Gastroesophageal sphincter (tissue), 4 donors: ENCODE measurements at regions not wholly inside any gene's neighbourhood (a gene's known extent, or its start where the extent isn't known, plus 50 kb on each side); places are given as distances from the start of the nearest gene placed in this dataset.
A peak's percentile ranks its signal among the peaks of the same experiment; 100 is the strongest.

ENCODE experiments used
- ATAC-seq: fragments of 150-250 bp; one replicate; pipeline ENCODE4 v1.9.1; 2016; ENCODE audit warnings: mild to moderate bottlenecking, moderate library complexity
- H3K27ac ChIP-seq, 4 donors: fragments of 200-600 bp; sonication (generic) in 3 of 4; 1 replicate in 3 of 4; 2 replicates in 1 of 4; pipeline ENCODE4 v1.5.1; 2016 to 2019
- H3K27me3 ChIP-seq: fragments of 200-600 bp; sonication (generic); one replicate; pipeline ENCODE4 v1.5.1; 2019
- H3K36me3 ChIP-seq, 2 donors: fragments of 200-600 bp; sonication (generic); one replicate each; pipeline ENCODE4 v1.5.1; 2019; ENCODE audit warnings: control low read depth in 1 of 2
- H3K4me1 ChIP-seq, 3 donors: fragments of 200-600 bp; sonication (generic); 1 replicate in 2 of 3; 2 replicates in 1 of 3; pipeline ENCODE4 v1.5.1; 2016 to 2019; ENCODE audit warnings: control low read depth in 2 of 3
- H3K4me3 ChIP-seq, 2 donors: fragments of 200-600 bp; sonication (generic); one replicate each; pipeline ENCODE4 v1.5.1; 2019; ENCODE audit warnings: mild to moderate bottlenecking in 1 of 2, moderate library complexity in 1 of 2
- H3K9me3 ChIP-seq, 3 donors: fragments of 200-600 bp; sonication (generic); one replicate each; pipeline ENCODE4 v1.5.1; 2017 to 2019; ENCODE audit warnings: control low read depth in 2 of 3
- EP300 ChIP-seq: sonication (generic); formaldehyde crosslinking; IDR thresholded peaks from one replicate; pipeline ENCODE4 v1.6.1; 2017; ENCODE audit warnings: antibody characterized with exemption, mild to moderate bottlenecking
- POLR2A ChIP-seq, 2 donors: fragments of 450-650 bp; IDR thresholded peaks; one replicate each; pipeline ENCODE4 v1.6.1; 2017; ENCODE audit warnings: antibody characterized with exemption in 2 of 2, mild to moderate bottlenecking in 2 of 2, moderate library complexity in 1 of 2
- POLR2AphosphoS5 ChIP-seq: sonication (generic); formaldehyde crosslinking; IDR thresholded peaks from one replicate; pipeline ENCODE4 v1.6.1; 2017; ENCODE audit warnings: antibody characterized with exemption
- WGBS, 2 donors: methylation state at CpG; one replicate each; pipeline ENCODE4 v1.1.5; 2018; ENCODE audit warnings: low coverage in 1 of 2; 5-methylcytosine and 5-hydroxymethylcytosine counted together
- TF ChIP-seq, protein P1 (sequence below), 4 experiments: fragments of 200-600 bp in 2 of 4; fragments of 450-650 bp in 2 of 4; sonication (generic) in 1 of 4; IDR thresholded peaks; one replicate each; pipeline ENCODE4 v1.5.1; 2017 to 2019; ENCODE audit warnings: antibody characterized with exemption in 4 of 4, mild to moderate bottlenecking in 2 of 4, moderate library complexity in 2 of 4

DNA sequence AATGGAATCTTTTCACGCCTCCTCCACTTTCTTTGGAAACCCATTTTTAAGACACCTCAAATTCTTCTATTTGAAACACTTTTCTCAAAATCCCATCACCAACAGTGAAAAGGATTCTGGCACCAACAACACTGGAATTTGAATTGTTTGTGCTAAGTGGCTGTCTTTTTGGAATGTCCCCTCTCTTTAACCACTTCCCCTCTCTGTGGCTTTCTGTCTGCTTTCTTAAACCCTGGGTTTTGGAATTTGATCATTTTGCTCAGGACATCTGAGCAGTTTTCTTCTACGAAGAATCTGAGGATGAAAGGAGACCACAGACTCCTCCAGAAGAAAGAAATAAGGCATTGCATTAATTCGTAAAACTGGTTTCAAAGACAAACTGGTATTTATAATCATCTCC is 89.0 kb downstream of the MXRA5 start:
- Histone ChIP-seq H3K27me3 (no peaks in the 10 kb centered on the region), H3K4me3 (no peak overlapping the region), H3K27ac (no peak overlapping the region), H3K9me3 (no peaks in the 10 kb centered on the region), H3K4me1 (no peaks in the 10 kb centered on the region), H3K36me3 (no peaks in the 10 kb centered on the region)
- no peak for ATAC-seq
- 90 to 93% methylated on average over 2 to 3 of the region's 3 CpGs for WGBS, 2 donors
- TF ChIP-seq, protein P1, sequence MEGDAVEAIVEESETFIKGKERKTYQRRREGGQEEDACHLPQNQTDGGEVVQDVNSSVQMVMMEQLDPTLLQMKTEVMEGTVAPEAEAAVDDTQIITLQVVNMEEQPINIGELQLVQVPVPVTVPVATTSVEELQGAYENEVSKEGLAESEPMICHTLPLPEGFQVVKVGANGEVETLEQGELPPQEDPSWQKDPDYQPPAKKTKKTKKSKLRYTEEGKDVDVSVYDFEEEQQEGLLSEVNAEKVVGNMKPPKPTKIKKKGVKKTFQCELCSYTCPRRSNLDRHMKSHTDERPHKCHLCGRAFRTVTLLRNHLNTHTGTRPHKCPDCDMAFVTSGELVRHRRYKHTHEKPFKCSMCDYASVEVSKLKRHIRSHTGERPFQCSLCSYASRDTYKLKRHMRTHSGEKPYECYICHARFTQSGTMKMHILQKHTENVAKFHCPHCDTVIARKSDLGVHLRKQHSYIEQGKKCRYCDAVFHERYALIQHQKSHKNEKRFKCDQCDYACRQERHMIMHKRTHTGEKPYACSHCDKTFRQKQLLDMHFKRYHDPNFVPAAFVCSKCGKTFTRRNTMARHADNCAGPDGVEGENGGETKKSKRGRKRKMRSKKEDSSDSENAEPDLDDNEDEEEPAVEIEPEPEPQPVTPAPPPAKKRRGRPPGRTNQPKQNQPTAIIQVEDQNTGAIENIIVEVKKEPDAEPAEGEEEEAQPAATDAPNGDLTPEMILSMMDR (IDR thresholded peaks at IDR 0.05): no peak
- TF ChIP-seq POLR2A (IDR thresholded peaks at IDR 0.05) (no peak), POLR2AphosphoS5 (no peak), EP300 (no peak)

DNA sequence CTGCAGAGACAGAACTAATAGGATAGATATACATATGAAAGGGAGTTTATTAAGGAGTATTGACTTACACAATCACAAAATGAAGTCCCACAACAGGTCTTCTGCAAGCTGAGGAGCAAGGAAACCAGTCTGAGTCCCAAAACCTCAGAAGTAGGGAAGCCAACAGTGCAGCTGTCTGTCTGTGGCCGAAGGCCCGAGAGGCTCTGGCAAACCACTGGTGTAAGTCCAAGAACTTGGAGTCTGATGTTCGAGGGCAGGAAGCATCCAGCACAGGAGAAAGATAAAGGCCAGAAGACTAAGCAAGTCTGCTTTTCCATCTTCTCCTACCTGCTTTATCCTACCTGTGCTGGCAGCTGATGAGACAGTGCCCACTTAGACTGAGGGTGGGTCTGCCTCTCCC is 89.6 kb downstream of the MXRA5 start:
- Histone ChIP-seq H3K4me3 (no peak overlapping the region), H3K27ac (no peak overlapping the region), H3K9me3 (no peaks in the 10 kb centered on the region), H3K4me1 (no peaks in the 10 kb centered on the region), H3K36me3 (no peaks in the 10 kb centered on the region), H3K27me3 (no peaks in the 10 kb centered on the region)
- WGBS, 2 donors: no CpG with 5 or more reads among the region's 3 CpGs
- ATAC-seq: no peak
- TF ChIP-seq EP300 (no peak), POLR2A (IDR thresholded peaks at IDR 0.05) (no peak), POLR2AphosphoS5 (no peak)
- TF ChIP-seq, protein P1 (IDR thresholded peaks at IDR 0.05): no peak

DNA sequence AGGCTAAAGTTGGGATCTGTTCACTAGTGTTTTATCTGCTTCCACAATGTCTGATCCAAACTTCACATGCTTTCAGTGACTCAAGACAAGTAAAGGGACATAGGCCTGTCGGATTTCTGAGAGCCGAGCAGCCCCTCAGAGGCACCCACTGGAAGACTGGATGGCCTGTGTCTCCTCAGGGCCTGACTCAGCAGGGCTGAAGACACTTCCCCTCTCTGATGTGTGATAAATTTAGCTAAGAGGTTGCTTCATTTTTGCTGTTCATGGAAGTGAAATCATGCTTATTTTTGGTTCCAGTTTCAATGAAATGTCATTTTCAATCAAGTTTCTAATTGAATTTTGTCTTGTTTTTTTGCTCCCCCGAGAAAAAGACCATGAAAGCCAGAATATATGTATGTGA is 93.7 kb downstream of the MXRA5 start:
- Histone ChIP-seq H3K9me3 (no peaks in the 10 kb centered on the region), H3K4me1 (no peaks in the 10 kb centered on the region), H3K36me3 (no peaks in the 10 kb centered on the region), H3K27ac (no peak overlapping the region), H3K4me3 (no peak overlapping the region), H3K27me3 (no peaks in the 10 kb centered on the region)
- no peak for ATAC-seq
- TF ChIP-seq POLR2A (IDR thresholded peaks at IDR 0.05) (no peak), EP300 (no peak), POLR2AphosphoS5 (no peak)
- TF ChIP-seq, protein P1 (IDR thresholded peaks at IDR 0.05): no peak
- WGBS, 2 donors: 54 to 76% methylated on average over 2 of the region's 3 CpGs

DNA sequence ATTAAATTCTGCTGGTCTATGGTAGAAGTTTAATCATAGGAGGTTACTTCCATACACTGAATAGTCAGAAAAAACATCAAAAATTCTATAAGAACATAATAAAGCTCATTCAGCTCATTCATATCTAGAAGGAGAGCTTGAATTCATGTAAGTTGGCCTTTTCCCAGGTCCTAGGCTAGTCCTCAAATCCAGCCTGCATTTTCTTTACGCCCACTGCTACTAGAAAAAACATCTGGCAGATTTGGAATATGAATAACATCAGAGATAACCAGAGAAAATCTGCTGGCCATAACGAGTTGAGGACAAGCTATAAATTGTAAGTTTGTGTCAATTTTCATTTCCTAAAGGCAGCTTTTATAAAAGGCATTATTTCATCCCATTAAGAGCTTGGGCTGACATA is 95.5 kb downstream of the MXRA5 start:
- TF ChIP-seq POLR2AphosphoS5: no peak
- no peak for TF ChIP-seq POLR2A (IDR thresholded peaks at IDR 0.05)
- no peak for TF ChIP-seq EP300
- Histone ChIP-seq H3K4me3 (no peak overlapping the region), H3K27ac (no peak overlapping the region), H3K27me3 (no peaks in the 10 kb centered on the region), H3K4me1 (no peaks in the 10 kb centered on the region), H3K36me3 (no peaks in the 10 kb centered on the region), H3K9me3 (no peaks in the 10 kb centered on the region)
- ATAC-seq: no peak
- WGBS, 2 donors: 0 to 44% methylated on average over 1 to 2 of the region's 2 CpGs

DNA sequence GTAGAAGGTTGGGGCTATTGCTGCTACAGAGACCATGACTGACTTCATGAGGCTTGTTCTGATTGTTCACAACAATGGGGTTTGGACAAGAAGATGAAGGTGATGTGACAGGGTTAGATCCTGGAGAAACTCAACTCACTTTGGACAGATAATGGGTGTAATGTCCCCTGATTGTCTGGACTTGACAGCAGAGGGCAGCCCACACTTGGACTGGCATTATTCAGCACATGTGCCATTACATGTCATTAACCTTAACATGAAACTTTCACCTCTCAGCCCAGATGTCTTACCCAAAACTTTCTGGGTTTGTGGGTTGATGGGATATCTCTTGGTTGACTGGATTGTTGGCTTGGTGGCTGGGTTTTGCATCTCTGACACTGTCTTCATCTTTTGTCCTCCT is 101.5 kb downstream of the MXRA5 start:
- no peaks in the 10 kb centered on the region for H3K27me3 ChIP-seq
- no peaks in the 10 kb centered on the region for H3K9me3 ChIP-seq
- H3K27ac ChIP-seq: no peak overlapping the region
- TF ChIP-seq POLR2AphosphoS5: no peak
- no peak for TF ChIP-seq EP300
- TF ChIP-seq, protein P1 (IDR thresholded peaks at IDR 0.05): peak in 1 of 4 experiments; percentile 8
- no peak for TF ChIP-seq POLR2A (IDR thresholded peaks at IDR 0.05)
- H3K36me3 ChIP-seq: no peaks in the 10 kb centered on the region
- H3K4me3 ChIP-seq: no peak overlapping the region
- H3K4me1 ChIP-seq: no peaks in the 10 kb centered on the region
- ATAC-seq: no peak
